GM18508 (cell line): ENCODE measurements at regions not wholly inside any gene's neighbourhood (a gene's known extent, or its start where the extent isn't known, plus 50 kb on each side); places are given as distances from the start of the nearest gene placed in this dataset.

Experiments used
- ATAC-seq: cut with Tn5 transposase; IDR thresholded peaks from one replicate; pipeline ENCODE4 v1.9.1; 2021; ENCODE audit warnings: moderate number of reproducible peaks; ENCODE audit not compliant: insufficient read depth, unreplicated experiment

GRCh38 chr1:29635501-29636263, 399.4 kb downstream of the PTPRU start:
- no peak for ATAC-seq

DNA sequence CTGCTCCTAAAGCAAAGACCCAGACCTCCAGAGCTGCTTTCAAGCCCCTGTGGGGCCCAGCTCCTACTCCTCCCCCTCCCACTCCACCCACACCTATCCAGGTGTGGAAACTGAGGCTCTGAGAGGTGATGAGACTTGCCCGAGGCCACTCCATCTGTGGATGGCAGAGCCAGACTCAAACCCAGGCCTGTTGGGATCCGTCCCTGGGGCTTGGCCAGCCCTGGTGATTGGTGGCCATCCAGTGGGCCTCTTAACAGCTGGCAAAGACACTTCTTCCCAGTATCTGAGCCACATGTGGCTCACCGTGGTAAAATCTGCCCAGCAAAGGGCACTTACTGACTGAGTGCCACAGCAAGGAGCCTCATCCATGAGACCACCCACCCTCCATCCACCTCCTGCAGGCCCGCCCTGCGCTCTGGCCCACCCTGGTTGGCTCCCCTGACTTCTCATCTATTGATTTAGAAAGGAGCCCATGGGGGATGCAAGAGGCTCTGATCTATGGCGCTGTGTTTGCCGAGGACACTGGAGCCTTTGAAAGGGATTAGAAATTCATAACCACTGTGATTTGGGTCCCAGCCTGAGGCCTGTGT, 398.5 kb downstream of the PTPRU start:
- ATAC-seq = no peak

- no peak for ATAC-seq
These were observed 398.0 kb downstream of the PTPRU start for GRCh38 chr1:29634324-29634723.

- no peak for ATAC-seq
These were observed 397.4 kb downstream of the PTPRU start for GRCh38 chr1:29633771-29634170.

DNA sequence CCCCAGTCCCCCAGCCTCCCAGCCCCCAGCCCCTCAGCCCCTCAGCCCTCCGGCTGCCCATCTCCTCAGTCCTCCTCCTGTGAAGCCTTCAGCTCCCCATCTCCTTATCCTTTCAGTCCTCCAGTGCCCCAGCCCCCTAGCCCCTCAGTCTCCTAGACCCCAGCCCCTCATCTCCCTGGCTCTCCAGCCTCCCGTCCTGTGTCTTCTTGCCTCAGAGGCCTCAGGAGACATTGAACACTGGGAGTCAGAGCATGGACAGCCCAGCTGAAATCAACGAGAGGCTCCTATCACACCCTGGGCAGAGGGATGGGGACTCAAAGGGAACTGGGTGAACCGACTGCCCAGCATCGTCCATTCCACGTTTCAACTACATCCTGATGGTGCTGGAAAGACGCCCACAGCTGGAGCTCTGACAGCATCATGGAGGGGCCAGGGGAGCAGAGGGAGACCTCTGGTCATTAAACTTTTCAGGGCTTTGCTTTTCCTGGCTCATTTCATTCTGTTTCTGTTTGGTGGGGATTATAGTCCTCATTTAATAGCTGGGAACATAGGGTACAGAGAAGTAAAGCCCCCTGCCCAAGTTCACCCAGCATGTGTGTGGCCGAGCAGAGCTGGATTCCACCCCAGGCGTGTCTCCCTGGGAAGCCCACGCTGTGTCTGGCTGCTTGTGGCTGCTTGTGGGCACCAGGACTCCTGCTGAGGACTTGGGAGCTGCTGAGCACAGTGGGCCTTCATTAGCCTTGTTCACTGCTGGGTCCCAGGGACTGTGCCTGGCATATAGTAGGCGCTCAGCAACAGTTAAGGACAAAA, 396.7 kb downstream of the PTPRU start:
- ATAC-seq = no peak

- ATAC-seq = no peak
These were observed 395.8 kb downstream of the PTPRU start for GRCh38 chr1:29631836-29632805.

DNA sequence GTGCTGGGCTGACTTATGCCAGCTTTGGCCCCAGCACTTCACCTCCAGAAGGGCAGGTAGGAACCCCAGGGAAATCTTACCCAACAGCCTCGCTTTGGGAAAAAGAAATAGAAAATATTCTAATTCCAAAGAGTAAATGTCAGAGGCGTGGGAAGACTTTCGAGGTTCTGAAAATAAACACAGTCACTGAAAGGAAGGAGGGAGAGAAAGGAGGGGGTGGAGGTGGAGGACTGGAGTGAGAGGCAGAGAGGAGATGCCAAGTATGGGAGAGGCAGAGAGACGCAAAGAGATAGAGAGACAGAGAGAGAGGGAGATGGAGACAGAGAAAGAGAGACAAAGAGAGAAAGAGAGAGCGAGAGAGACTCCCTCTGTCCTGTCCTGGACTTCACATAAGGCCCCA, 395.0 kb downstream of the PTPRU start:
- no peak for ATAC-seq

- no peak for ATAC-seq
These were observed 394.4 kb downstream of the PTPRU start for GRCh38 chr1:29630756-29631155.

DNA sequence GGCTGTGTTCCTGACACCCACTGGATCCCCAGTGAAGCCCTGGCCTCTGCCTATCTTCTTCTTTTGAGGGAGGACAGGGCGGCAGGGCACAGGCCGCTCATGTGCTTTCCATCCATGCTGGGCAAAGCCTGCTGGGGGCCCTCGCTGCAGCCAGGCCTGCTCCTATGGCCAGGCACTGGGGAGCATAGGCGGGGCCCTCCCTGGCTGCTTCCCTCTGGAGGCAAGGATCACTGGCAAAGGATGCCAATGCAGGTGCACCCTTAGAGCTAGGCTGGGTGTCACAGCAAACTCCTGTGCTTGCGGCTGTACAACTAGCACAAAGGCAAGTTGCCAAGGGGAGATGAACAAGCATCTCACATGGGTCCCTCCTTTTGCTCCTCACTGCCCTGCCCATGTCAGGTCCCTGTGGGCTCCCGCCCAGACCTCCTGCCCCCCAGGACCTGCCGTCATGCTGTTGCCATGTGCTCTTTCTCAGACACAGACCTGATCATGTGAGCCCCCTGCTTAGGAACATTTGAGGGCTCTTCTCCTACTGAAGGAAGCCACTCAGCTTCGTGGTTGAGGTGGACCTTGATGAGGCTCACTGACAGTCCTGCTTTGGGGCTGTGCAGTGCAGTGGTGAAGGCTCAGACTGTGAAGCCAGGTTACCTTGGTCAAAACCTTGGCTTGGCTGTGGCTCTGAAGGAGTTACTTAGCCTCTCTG, 393.6 kb downstream of the PTPRU start:
- ATAC-seq = no peak

DNA sequence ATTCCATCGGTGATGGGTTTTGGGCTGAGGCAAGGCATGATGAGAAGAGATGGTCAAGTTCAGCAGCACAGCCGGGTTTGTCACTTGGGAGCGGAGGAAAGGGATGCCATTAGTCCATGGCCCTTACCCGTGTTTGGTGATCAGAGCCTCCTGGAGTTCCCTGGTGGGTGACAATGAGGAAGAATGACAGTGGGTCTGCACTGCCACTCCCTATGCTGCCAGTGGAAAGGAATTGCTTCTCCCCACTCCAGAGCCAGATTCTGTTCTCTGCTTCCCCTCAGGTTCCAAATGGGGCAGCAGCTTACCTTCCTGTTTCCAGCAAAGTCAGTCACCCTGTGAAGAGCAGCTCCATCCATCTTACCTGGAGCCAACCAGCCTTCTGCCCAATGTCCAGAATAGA, 393.1 kb downstream of the PTPRU start:
- ATAC-seq = no peak

GRCh38 chr1:29628190-29628589, 391.9 kb downstream of the PTPRU start:
- ATAC-seq = no peak

- ATAC-seq = no peak
These were observed 390.4 kb downstream of the PTPRU start for GRCh38 chr1:29626726-29627125.

DNA sequence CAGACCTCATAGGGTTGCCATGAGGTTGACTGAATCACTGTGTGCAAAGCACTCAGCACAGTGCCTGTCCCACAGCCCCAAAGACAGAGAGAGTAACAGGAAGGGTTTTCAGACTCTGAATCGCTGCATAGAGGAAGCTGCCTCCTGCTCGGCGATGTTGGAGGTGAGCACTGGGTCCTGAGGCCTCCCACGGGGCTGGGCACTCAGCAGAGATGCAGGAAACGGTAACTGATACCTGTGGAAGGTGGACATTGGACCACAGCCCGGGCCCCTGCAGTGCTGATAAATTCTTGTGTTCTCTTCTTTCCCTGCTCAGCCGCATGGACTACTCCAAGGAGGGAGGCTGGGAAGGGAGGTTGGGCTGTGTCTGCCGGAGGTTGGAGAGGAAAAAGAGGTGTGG, 389.7 kb downstream of the PTPRU start:
- ATAC-seq = no peak

GRCh38 chr1:29625084-29625420, 388.7 kb downstream of the PTPRU start:
- ATAC-seq = no peak

DNA sequence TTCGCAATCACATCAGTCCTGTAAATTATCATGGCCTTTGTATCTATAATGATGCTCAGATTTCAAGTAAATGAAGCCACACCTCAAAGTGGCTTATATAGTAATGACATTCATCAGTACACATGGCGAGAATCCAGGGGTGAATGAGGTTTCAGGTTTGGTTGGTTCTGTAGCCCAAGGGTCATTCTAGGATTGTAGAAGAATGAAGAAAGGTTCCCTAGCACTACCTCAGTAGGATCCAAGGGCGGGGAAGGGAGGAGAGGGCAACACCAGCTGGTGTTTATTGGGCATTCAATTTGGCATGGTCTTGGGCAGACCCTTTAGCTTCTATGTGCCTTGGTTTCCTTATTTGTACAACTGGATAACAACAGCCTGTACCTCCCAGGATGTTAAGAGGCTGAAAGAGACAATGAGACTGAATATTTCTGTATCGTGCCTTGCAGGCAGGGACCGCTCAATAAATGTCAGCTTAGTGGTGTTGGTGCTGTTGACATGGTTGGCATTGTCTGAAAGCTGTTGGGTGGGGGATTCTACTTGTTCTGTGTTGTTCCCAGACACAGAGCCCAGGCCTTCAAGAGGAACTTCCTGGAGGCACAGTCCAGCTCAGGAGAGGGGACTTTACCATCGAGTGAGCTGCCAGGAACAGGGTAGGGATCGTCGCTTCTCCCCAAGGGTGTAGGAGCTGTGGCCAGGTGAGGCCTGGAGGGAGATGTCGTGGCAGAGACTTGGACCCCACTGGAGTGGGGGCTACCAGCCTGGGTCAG, 388.2 kb downstream of the PTPRU start:
- no peak for ATAC-seq

- no peak for ATAC-seq
These were observed 387.2 kb downstream of the PTPRU start for GRCh38 chr1:29623501-29623900.

- no peak for ATAC-seq
These were observed 385.6 kb downstream of the PTPRU start for GRCh38 chr1:29621826-29622435.

- ATAC-seq = no peak
These were observed 384.3 kb downstream of the PTPRU start for GRCh38 chr1:29620631-29621030.

- no peak for ATAC-seq
These were observed 370.9 kb downstream of the PTPRU start for GRCh38 chr1:29607236-29607635.
